GM12873 (cell line): ENCODE measurements at regions not wholly inside any gene's neighbourhood (a gene's known extent, or its start where the extent isn't known, plus 50 kb on each side); places are given as distances from the start of the nearest gene placed in this dataset.

Experiments
- CTCF ChIP-seq: IDR thresholded peaks from 2 replicates; pipeline ENCODE4 v1.5.1; 2012; ENCODE audit warnings: low read depth, mild to moderate bottlenecking, moderate library complexity, low read length, control low read depth; ENCODE audit not compliant: insufficient read depth; ENCODE audit errors: missing control alignments

DNA sequence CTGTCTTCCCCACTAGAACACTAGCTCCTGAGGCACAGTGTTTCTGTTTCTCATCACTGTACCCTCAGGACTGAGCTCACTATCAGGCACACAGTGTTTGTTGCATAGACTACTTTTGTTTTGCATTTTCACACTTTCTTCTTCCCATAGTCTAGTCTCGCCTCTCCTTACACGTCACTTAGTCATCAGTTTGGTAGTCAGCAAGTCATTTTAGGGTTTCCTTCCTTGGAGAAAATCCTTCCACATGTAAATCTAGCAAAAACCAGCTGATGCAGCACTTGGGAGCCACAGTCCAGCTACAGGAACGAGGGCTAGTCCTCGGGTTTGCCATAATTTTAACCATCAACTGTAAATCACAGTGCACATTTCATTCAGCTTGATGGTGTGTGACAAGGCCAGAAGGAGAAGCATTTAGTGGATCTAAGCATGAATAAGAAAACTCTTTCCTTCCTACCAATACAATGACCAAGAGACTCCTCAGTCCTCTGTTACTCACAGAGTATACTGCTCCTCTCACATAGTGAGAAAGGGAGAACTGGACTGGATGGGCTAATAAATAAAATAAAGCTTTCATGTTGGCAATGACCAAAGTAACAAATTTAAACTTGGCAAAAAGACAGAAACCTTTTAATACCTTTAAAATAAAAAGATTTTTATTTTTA lies 221.0 kb downstream of the KLF12 start:
- TF ChIP-seq CTCF, result no peak

DNA sequence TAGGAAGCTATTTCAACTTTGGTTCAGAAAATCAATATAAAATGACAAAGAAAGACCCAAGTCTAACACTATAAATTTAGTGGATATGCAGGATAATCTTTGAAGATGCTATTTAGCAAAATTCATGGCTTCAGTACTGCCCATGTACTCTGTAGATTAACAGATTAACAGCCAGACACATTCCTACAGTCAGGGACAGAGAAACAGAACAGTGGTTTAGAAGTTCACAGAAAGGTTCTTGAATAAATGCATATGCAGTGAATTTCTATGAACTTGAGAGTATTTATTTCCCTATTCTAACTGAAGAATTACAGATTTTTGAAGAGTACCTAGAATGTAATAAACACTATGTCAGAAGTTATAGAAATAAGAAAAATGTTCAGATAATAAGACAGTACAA lies 222.8 kb downstream of the KLF12 start:
- no peak for TF ChIP-seq CTCF

DNA sequence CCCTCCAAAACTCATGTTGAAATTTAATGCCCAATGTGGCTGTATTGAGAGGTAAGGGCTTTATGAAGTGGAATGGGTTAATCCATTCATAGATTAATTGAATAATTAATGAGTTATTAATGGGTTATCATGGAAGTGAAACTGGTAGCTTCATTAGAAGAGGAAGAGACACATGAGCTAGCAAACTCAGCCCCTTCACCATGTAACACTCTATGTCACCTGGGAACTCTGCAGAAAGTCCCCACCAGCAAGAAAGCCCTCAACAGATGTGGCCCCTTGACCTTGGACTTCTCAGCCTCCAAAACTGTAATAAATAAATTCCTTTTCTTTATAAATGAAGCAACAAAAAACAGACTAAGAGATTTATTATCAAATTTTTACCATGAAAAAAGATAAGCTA lies 223.5 kb downstream of the KLF12 start:
- no peak for TF ChIP-seq CTCF

- TF ChIP-seq CTCF, result no peak
Observed at GRCh38 chr13:73908809-73909208, 225.4 kb downstream of the KLF12 start.

- TF ChIP-seq CTCF, result no peak
Observed at GRCh38 chr13:73904625-73905024, 229.6 kb downstream of the KLF12 start.

DNA sequence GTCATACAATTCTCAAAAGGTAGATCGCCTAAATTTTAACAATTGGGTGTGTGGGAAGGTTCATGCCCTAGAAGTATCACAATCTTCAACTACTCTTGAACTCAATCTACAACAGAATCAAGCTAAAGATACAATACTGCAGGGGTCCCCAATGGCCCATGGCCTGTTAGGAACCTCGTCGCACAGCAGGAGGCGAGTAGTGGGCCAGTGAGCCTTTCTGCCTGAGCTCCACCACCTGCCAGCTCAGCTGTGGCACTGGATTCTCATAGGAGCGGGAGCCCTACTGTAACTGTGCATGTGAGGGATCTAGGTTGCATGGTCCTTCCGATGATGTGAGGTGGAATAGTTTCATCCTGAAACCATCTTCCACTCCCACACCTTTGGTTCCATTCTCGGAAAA lies 230.6 kb downstream of the KLF12 start:
- TF ChIP-seq CTCF, result no peak

DNA sequence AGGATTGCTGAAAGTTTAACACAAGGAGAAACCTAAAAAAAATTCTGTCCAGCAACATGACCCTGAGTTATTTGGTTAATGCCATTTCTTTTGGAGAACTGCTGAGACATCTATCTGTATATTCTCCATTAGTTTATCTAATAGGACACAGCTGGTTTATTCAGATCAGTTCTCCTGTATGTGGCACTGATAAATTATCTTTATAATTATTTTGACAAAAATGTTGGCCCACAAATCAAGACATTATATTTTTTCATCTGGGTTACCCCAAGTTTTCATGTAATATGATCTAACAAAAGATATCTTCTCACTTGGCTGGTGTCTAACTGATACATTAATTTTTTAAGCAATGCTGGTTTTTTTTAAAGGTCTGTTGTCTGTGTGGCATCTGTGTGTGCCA lies 231.4 kb downstream of the KLF12 start:
- no peak for TF ChIP-seq CTCF
